Activated CD4-positive, alpha-beta T cell treated with anti-CD3 and anti-CD28 coated beads, Interleukin-2, amount 50 U/mL, for 16 hours (primary cell): ENCODE measurements at regions not wholly inside any gene's neighbourhood (a gene's known extent, or its start where the extent isn't known, plus 50 kb on each side); places are given as distances from the start of the nearest gene placed in this dataset.

Experiments
- DNase-seq: peaks from one replicate; pipeline ENCODE4 v3.0.0-alpha.2; 2020

DNA sequence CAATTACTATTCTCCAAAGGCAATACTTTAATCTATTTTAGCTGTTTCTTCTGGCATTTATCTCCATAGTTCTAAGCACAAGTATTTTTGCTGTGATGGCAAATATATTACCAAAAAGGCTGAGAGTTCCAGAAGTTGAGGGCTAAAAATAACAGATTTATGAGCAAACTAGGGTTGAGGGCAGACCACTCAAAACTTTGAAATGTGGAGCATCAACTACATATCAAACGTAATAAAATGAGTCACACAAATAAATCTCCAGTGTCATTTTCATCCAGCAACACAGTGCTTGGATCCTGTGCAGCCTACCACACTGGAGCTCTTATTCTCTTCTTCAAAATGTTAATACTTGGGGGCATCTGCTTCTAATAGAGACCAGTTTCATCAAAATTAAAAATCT lies 163.9 kb downstream of the HS3ST1 start:
- no peak for DNase-seq

DNA sequence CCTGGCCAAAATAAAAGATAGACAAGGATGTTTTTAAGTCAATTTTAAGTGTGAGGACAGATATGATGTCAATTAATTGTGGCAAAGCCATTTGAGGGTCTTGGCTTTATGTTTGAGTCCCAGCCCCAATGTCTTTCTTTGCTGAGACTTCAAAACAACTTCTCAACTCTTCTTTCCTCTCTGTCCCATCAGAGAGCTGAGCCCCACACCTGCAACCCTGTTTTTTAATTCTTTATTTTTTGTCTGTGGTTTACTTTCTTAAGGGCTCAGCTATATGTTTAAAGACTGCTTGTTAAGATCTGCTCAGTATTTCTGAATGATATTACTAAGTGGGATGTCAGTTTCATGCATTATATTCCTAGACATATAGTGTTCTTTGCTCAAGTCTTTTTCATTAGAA lies 164.3 kb downstream of the HS3ST1 start:
- DNase-seq = no peak

DNA sequence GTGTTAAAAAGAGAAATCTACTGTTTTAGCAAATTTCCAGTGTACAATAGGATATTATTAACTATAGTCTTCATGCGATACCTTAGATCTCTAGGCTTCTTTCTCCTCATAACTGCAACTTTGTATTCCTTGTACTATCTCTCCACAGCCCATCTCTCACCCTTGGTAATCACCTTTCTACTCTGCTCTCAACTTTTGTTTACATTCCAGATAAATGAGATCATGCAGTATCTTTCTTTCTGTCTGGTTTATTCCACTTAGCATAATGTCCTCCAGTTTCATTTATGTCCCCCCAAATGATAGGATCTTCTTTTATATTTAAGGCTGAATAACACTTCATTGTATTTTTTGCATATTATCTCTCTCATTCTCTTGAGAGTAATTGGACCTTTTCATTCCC lies 165.5 kb downstream of the HS3ST1 start:
- DNase-seq = no peak

DNA sequence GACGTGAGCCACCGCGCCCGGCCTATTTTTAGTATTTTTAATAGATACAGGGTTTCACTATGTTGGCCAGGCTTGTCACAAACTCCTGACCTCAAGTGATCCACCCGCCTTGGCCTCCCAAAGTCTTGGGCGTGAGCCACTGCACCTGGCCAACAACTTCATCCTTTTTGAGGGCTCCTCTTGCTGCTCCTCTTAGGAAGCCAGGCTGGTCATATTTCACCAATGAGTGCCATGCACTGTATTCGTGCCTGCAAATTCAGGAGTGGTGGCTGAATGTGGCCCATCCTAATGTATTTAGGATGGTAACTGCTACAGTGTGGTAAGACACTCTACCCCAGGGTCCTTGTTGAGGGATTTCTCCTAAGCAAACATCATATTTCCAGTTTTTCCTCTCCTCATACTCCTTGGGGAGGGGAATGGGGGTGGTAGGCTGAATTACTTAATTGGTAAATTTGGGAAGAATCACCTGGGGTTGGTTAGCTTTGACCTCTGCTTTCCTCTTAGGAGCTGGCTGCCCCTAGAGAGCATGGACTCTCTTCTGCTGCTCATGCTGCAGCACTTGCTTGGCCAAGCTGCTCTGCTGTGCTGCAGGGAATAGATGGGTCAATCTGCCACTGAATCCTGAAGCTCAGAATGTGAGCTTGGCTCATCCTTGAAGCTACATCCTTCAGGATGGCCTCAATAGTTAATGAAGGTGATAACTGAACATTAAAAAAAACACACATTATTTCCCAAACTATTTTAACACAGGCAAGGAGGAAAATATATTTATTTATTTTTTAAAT lies 167.4 kb downstream of the HS3ST1 start:
- no peak for DNase-seq

DNA sequence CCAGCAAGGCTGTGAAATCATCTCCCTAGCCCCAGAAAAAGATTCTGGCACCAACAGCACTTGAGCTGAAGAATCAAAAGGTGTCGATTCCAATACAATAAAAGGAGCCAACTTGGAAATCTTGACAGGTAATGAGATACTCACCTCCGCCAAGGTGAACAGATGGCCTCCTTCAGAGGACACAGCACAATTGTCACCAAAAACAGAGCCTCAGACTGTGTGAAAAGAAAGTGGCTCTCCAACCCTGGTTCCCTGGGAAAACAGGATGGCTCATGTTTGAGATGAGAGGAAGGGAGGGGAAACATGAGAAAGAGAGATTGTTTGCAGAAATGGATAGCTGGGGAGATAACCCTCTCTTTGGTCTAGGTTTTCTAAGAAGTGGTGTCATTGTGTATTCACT lies 168.9 kb downstream of the HS3ST1 start:
- DNase-seq = no peak

DNA sequence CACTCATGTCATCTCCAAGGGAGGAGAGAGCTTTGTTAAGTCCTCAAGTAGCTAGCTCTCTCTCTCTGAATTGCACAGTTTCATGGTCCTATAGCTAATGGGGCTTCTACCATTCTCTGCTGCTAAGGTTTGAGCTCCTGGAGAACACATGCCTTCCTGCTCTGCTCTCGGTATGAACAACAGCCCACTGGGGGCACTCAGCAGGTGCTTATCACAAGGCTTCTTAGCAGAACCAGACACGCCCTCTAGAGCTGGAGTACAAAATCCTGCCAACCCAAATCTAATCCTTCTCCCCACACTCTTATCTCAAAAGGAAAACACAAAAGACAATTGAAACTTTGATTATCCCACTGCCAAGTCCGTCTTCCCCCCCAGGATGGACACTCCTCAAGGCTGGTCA lies 176.5 kb downstream of the HS3ST1 start:
- no peak for DNase-seq

DNA sequence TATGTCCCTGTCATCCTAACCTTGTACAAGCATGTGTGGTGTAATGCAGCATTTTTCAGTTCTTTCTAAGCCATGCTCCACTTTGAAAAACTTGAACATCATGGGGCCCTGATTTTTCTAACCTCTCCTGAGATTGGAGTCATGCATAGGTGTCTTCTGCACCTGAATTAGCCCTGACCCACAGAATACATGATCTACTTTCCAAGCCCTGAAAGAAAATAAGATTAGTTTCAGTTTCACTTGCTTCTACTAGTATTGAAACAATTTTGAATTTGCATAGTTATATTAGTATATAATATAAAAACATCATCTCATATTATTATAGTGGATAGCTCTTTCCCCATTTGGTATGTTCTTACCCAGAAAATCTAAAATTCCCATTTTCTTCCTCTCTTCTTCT lies 178.2 kb downstream of the HS3ST1 start:
- DNase-seq = no peak

DNA sequence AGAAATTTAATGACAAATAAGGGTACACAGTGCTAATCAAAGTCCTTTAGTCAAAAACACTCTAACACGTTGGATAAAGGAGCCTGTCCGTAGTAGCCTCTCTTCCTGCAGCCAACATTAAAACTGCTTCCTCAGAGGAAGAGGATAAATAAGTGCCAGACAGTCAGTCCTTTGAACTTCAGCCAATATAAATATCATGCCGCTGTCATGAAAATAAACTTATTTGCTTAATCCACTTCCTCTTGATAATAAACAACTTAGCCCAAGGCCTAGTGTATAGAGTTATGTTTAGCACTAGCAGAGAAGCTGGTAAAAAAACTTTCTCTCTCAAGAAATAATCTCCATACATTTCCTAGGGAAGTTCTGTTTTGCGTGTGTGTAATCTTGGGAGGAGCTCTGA lies 196.7 kb downstream of the HS3ST1 start:
- no peak for DNase-seq

DNA sequence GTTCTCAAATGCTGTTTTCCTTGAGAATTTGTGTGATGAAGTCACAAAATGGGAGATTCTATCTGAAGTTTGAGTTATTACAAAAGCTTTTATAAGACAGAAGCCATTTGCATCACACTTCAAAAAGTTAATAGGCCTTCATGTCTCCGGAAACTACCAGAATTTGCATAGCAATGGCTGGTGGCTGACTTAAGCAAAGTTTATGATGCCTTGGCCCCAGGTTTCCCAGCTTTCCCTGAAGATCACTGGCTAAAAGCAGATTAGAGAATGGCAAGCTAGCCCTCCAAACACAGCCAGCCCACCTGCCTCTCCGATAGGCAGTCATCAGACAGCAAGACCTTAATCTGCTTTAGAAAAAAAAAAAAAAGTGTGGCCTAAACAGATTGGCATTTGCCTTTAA lies 197.8 kb downstream of the HS3ST1 start:
- DNase-seq = no peak

DNA sequence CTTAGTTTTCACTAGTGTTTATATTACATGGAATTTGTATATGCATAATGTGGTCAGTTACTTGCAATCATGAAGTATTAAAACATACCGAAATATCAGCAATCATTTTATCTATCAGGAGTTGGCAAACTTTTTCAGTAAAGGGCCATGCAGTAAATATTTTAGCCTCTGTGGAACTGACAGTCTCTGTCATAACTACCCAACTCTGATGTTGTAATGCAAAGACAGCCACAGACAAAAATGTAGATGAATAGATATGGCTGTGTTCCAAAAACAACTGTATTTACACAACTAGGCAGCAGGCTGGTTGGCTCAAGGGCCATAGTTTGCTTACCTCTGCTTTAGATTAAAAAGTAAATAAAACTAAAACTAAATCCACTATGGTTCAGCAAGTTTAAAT lies 200.2 kb downstream of the HS3ST1 start:
- DNase-seq = no peak

DNA sequence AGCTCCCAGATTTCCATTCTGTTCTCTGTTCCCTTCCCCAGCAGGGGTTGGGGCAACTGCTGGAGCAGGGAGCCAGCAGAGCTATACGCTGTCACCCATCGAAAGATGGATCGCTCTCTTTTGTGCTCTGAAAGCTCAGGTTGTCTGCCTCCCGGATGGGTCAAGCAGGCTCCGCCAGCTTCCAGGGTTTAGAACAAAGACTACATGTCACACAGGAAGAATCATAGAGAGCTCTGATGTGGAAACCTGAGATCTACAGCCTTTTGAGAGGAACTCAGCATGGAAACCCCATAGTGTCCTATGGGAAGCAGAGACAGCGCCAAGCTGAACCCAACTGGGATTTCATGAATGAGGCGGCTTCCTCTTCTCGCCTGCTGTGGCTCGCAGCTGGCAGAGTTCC lies 205.4 kb downstream of the HS3ST1 start:
- no peak for DNase-seq

DNA sequence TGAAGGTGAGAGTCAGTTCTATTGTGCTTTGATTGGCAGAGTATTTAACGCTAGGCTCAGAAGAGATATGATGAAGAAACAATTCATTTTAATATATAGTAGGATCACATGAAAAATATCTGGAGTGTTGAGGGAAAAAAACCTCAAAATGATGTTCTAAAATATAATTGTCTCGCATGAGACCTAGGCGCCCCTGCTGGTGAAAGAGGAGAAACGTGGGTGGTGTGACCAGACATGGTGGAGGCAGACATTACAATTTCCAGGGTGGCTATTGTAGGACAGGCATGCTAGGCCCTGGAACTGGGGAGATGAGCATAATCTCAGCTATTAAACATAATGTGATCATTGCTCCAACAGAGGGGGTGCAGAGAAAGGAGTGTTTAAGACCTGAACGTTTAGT lies 210.0 kb downstream of the HS3ST1 start:
- DNase-seq = no peak

DNA sequence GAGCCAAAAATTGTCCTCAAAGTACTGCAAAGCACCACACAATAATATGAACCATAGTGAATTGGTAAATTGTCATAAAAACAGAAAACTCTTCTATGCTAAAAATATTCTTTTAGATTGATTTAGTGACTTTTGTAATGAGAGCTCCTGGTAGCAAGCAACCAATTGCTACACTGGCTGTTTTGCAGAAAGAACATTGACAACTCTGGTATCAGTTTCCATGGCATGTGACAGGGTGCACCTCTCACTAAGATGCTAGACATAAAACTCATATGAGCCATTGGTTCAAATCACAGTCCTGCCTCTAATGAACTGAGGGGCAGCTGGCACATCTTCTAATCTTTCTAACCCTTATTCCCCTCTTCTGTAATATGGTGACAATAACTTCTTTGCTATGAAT lies 212.2 kb downstream of the HS3ST1 start:
- DNase-seq = no peak

DNA sequence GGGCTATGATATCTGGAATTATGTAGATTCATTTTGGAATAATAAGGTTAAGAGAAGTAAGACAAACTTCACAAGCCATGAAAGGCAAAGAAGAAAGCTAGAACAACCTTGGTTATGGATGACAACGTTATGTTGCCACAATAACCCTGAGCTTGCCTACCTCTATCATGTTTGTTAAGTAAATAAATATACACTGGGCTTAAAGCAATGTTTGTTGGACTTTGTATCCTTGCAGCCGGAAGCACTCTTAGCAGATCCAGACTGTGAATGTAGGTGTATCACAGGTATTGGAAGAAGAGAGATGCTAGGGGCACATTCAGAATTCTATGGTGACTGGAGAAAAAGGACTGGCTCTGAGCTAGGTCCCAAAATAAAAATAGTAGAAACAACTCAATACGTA lies 214.4 kb downstream of the HS3ST1 start:
- DNase-seq = no peak

DNA sequence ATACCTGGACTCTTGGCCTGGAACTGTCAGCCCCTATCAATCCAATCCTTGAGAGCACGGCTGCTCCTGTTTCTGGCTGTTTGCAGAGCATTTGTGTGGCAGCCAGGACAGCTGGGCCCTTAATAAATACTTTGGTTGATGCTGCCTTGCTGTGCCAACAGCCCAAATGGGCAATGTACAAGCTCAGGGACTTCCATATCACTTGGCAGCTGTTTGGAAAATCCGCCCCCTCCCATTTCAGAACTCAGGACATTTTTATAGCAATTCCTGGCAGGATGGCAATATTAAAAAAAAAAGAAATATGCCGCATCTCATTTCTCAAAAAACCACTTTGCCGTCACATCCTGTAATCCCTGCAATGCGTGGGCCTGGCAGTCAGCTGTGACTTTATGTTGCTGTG lies 218.9 kb downstream of the HS3ST1 start:
- no peak for DNase-seq

DNA sequence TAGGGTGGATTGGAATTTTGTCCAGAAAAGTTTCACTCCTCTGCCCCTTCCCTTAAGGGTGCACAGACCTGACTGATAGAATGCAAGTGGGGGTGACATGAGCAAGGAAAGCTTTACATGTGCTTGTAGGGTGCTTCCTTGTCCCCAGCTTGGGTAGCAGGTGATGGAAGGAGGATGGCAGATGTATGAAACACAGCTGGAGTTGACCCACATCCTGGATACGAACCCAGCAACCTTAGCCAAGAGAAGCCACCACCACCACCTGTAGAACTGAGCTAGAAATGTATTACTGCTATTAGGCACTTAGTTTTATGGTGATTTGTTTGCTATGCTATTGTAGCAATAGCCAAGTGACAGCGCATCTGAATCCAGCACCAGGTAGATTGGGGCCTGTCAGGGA lies 227.4 kb downstream of the HS3ST1 start:
- DNase-seq = no peak

DNA sequence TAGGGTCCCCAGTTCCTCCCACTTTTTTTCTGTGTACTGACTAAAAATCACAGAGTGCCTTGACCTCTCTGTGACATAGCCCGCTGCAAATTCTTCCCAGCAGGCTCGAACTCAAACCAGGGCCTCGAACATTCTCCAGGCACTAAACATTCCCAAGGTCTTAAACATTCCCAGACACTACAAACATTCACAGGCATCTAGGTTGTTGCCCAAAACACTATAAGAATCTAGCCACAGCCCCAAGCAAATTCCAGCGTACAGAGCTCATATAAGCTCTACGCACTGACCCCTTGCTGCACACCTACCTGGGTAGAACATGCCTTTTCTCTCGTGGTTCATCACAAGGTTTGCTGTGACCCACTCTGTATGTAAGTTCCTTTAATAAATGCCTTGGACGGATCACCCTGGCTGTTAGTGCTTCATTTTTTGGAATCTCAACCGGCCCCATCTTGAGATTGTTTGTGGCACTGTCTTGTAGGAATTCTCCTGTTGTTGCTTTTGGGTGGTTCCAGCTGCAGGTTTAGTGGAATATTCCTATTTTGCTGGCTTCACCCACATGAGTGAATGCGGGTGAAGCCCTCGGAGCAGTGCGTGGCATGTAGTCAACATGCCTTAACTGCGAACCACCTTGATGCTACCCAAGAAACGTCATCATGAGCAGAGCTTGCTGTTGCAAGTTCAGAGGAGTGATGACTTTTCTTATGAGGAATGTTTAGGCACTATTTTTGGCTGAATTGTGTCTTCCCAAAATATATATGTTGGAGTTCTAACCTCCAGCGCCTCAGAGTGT lies 230.0 kb downstream of the HS3ST1 start:
- no peak for DNase-seq

DNA sequence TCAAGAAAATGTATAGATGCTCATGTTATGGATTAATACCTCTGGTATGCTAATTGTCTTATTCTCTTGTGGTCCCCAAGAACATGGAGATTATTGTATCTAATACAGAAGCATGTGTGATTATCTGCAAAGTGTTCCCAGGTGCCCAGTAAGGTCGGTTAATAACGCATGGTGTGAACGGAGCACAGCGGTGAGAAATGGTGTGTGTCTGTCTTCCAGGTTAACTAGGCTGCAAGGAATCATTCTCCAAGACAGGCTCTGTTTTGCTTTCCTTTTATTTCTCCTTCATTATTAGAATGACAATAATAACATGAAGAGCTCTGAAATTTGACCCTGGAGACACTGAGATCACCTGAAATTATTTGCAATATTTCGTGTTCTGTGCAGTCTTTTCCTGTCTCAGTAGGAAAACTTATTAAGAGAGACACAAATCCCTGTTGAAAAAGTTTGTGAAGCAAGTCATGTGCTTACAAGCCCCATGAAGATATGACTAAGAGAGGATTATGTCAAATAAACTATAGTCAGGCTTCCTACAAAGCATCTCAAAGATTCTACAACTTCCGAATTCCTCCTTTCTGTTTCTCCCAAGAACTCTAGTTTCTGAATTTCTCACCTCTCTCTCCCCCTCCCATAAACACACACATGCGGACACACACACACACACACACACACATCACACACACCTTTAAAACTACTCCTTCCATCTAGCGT lies 230.9 kb downstream of the HS3ST1 start:
- DNase-seq = no peak

DNA sequence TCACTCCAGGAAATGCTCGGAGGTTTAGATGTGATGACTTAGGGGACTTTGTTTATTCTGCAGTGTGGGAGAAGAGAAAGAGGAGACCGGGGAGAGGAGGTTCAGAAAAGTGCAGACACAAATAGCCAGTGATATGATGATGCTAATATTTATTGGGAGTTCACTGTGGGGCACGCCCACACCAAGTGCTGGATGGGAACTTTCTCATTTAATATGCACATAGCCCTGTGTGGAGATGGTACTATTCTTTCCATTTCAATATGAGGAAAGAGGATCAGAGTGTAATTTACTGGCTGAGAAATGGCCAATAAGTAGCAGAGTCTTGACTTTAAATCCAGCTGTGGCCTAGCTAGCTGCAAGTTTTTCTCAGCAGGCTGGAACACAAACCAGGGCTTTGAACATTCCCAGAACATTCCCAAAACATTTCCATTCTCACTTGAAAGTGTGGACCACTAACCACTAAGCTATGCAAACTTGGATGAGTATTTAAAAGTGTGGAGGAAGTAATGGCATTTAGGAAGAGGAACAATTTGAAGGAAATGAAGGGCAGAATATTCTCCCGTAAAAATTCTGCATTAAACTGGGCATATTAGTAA lies 231.7 kb downstream of the HS3ST1 start:
- DNase-seq = no peak

DNA sequence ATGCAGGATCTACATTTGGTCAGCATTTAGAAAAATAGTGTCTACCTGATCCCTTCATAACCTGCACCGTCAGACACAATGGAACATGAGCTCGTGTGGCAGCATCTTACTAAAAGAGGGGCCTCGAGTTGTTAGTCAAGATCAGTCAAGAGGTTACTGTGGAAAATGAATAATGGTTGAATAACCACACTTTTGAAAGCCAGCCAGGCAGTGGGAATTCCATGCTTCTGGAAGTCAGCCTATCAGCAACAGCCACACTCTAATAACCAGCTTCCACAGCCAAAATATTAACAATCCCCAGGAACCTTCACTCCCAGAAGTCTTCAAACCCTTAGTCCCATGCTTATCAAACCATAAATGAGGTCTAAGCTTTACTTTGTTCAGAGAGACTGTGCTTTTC lies 234.3 kb downstream of the HS3ST1 start:
- no peak for DNase-seq

DNA sequence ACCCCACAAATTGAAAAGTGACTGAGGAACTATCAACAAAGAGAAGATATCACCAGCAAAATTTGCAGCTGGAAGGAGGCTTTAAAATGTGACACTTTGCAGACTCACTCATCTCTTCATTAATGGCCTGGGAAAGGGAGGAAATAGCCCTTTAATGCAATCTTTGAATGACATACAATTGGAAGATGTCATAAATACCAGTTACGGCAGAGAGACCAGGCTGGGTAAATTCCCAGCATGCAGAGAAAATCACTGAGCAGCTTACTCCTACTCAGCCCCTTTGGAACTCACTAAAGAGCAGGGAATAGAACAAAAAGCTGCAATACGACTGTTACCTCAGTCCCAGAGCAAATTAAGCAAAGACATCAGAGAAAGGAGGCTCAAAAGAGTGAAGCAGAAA lies 238.9 kb downstream of the HS3ST1 start:
- DNase-seq = no peak

DNA sequence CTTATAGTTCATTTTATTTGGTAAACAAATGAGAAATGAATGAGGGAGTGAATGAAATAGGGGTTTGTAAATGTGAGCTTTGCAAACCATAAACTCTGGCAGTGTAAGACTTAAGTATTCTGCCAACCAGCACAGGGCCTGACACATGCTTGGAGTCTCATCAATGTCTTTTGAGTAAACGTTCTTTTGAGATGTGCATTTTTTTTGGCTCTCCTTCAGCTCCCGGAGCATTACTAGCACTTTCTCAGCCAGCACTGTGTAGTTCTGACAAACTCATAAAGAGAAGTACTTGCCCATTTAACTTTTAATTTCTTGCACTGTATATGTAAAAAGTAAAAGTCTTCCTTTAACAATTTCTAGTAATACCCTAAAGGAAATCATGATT lies 245.3 kb downstream of the HS3ST1 start:
- DNase-seq = no peak

DNA sequence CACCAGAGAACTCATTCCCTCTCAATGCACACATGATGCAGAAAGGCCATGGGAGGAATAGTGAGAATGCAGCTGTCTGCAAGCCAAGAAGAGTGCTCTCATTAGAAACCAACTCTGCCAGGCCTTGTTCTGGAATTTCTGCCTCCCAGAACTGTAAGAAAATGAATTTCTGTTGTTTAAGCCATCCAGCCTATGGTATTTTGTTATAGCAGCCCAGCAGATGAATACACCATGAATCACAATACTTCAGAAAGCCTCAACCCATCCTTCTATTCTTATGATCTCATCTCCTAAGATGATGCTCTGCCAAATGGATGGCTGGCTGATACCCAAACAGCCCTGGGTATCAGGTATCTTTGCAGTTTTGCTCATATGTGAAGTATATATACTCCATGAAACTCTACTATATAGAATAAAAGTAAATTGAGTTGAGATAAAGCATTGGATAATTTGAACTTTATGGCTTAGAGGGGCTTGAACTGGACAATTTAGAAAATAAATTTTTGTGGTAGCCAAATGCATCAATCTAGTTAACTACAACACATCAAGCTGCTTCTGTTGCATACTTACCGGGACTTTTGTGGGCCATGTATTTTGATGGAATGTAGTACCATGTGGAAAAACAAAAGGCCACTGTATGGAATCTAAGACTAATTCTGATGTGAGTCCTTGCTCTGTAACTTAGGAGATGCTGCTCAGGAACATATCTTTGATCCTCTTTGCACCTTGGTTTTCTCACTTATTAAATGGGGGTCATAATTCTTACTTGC lies 245.9 kb downstream of the HS3ST1 start:
- DNase-seq = no peak
